ENCODE measurements at regions not wholly inside any gene's neighbourhood (a gene's known extent, or its start where the extent isn't known, plus 50 kb on each side); places are given as distances from the start of the nearest gene placed in this dataset.

- H3K4me2 ChIP-seq (ENCODE audit: low read length, poor library complexity, severe bottlenecking), result no peak overlapping the region
- no peak overlapping the region for H3K9ac ChIP-seq (ENCODE audit: low read length)
- H2BK15ac ChIP-seq (ENCODE audit: low read depth, poor library complexity, severe bottlenecking), result no peak overlapping the region
- H4K8ac ChIP-seq (ENCODE audit: low read length), result no peak overlapping the region
- 96% methylated on average over 10 of the region's 10 CpGs for WGBS
- no peak overlapping the region for H3K18ac ChIP-seq (ENCODE audit: low read depth in 1 of 2, low read length in 2 of 2)
- H3K27ac ChIP-seq (ENCODE audit: low read length, poor library complexity, severe bottlenecking), result no peak overlapping the region
- H2BK12ac ChIP-seq (ENCODE audit: low read length in 2 of 2), result no peak overlapping the region
- H3K79me1 ChIP-seq (replicated peaks; ENCODE audit: low read length, poor library complexity, severe bottlenecking), result no peaks in the 10 kb centered on the region
- no peaks in the 10 kb centered on the region for H3K36me3 ChIP-seq (ENCODE audit: control insufficient read depth in 1 of 2, insufficient read depth in 2 of 2, low read depth in 1 of 2, low read length in 2 of 2)
- H3K27me3 ChIP-seq (ENCODE audit: control insufficient read depth in 1 of 2, insufficient read depth in 1 of 2, low read length in 2 of 2), result peaks cover 6 to 13% of the 10 kb centered on the region in 2 experiments
- H3K4ac ChIP-seq (ENCODE audit: low read depth in 1 of 2, low read length in 2 of 2), result no peak overlapping the region
- no peak overlapping the region for H2BK5ac ChIP-seq (ENCODE audit: low read depth, low read length, poor library complexity, severe bottlenecking)
- no peak overlapping the region for H2AFZ ChIP-seq (ENCODE audit: low read depth, low read length)
- no peak overlapping the region for H3K23ac ChIP-seq (ENCODE audit: low read length in 2 of 2)
- no peak overlapping the region for H3K4me3 ChIP-seq (ENCODE audit: insufficient read depth in 1 of 2, low read depth in 1 of 2, low read length in 2 of 2)
- no peak overlapping the region for H2BK120ac ChIP-seq (ENCODE audit: low read depth, low read length)
- peaks cover 4% of the 10 kb centered on the region for H3K9me3 ChIP-seq (ENCODE audit: control insufficient read depth, low read length)
- H4K91ac ChIP-seq (ENCODE audit: low read length), result no peak overlapping the region
- H2AK5ac ChIP-seq (ENCODE audit: low read length, severe bottlenecking), result no peak overlapping the region
- no peaks in the 10 kb centered on the region for H3K4me1 ChIP-seq (ENCODE audit: control insufficient read depth, insufficient read depth, low read depth, low read length)
- DNase-seq, result no peak
- H3K14ac ChIP-seq (ENCODE audit: low read length in 2 of 2), result no peak overlapping the region
These were observed 66.3 kb downstream of the PTGR3 start for GRCh38 chr18:75142677-75143076.

DNA sequence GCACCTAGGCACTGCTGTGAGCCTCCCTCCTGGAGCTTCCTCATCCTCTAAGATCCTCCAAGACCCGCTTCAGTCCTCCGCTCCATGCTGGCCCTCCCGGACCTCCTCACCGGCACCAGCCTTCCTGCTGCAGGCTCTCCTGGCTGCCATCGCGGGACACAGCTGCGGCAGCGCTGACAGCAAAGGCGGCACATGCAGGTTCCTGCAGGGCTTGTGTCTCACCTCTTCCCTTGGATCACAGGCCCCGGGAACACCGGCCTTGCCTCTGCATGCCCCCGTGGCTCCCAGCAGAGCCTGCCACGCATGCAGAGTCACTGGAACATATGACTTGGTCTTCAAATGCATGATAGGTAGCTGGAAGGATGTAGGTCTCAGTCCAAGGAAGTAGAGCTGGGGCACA, 67.2 kb downstream of the PTGR3 start:
- H3K79me1 ChIP-seq (replicated peaks; ENCODE audit: low read length, poor library complexity, severe bottlenecking), result no peaks in the 10 kb centered on the region
- H3K27ac ChIP-seq (ENCODE audit: low read length, poor library complexity, severe bottlenecking), result no peak overlapping the region
- H3K4ac ChIP-seq (ENCODE audit: low read depth in 1 of 2, low read length in 2 of 2), result no peak overlapping the region
- H3K4me1 ChIP-seq (ENCODE audit: control insufficient read depth, insufficient read depth, low read depth, low read length), result no peaks in the 10 kb centered on the region
- no peak overlapping the region for H2BK120ac ChIP-seq (ENCODE audit: low read depth, low read length)
- no peak overlapping the region for H4K8ac ChIP-seq (ENCODE audit: low read length)
- H3K4me3 ChIP-seq (ENCODE audit: insufficient read depth in 1 of 2, low read depth in 1 of 2, low read length in 2 of 2), result no peak overlapping the region
- no peak overlapping the region for H3K23ac ChIP-seq (ENCODE audit: low read length in 2 of 2)
- peaks cover 6 to 13% of the 10 kb centered on the region in 2 experiments for H3K27me3 ChIP-seq (ENCODE audit: control insufficient read depth in 1 of 2, insufficient read depth in 1 of 2, low read length in 2 of 2)
- H3K4me2 ChIP-seq (ENCODE audit: low read length, poor library complexity, severe bottlenecking), result no peak overlapping the region
- H4K91ac ChIP-seq (ENCODE audit: low read length), result no peak overlapping the region
- H2BK5ac ChIP-seq (ENCODE audit: low read depth, low read length, poor library complexity, severe bottlenecking), result no peak overlapping the region
- WGBS, result 89% methylated on average over 13 of the region's 13 CpGs
- H3K9ac ChIP-seq (ENCODE audit: low read length), result no peak overlapping the region
- H3K14ac ChIP-seq (ENCODE audit: low read length in 2 of 2), result no peak overlapping the region
- no peak for DNase-seq
- no peak overlapping the region for H3K18ac ChIP-seq (ENCODE audit: low read depth in 1 of 2, low read length in 2 of 2)
- no peaks in the 10 kb centered on the region for H3K36me3 ChIP-seq (ENCODE audit: control insufficient read depth in 1 of 2, insufficient read depth in 2 of 2, low read depth in 1 of 2, low read length in 2 of 2)
- H2BK12ac ChIP-seq (ENCODE audit: low read length in 2 of 2), result no peak overlapping the region
- H3K9me3 ChIP-seq (ENCODE audit: control insufficient read depth, low read length), result no peaks in the 10 kb centered on the region
- H2AK5ac ChIP-seq (ENCODE audit: low read length, severe bottlenecking), result no peak overlapping the region
- H2BK15ac ChIP-seq (ENCODE audit: low read depth, poor library complexity, severe bottlenecking), result no peak overlapping the region
- H2AFZ ChIP-seq (ENCODE audit: low read depth, low read length), result no peak overlapping the region

DNA sequence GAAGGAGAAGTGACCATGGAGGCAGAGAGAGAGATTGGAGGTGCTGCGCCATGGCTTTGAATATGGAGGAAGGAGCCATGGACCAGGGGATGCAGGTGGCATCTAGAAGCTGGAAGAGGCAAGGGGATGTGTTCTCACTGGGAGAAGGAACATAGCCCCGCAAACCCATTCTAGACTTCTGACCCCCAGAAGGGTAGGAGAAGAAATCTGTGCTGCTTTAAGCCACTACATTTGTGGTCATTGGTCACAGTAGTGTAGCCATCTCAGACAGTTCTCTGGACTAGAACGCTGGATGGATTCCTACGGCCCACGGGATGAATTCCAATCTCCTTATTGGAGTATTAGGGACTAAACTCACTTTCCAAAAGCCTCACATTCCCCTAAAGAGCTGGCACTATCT, 67.8 kb downstream of the PTGR3 start:
- no peak overlapping the region for H3K18ac ChIP-seq (ENCODE audit: low read depth in 1 of 2, low read length in 2 of 2)
- DNase-seq, result no peak
- 90% methylated on average over 5 of the region's 5 CpGs for WGBS
- no peak overlapping the region for H4K8ac ChIP-seq (ENCODE audit: low read length)
- H3K14ac ChIP-seq (ENCODE audit: low read length in 2 of 2), result no peak overlapping the region
- H2AK5ac ChIP-seq (ENCODE audit: low read length, severe bottlenecking), result no peak overlapping the region
- H2BK5ac ChIP-seq (ENCODE audit: low read depth, low read length, poor library complexity, severe bottlenecking), result no peak overlapping the region
- H2AFZ ChIP-seq (ENCODE audit: low read depth, low read length), result no peak overlapping the region
- no peak overlapping the region for H3K27ac ChIP-seq (ENCODE audit: low read length, poor library complexity, severe bottlenecking)
- no peak overlapping the region for H2BK15ac ChIP-seq (ENCODE audit: low read depth, poor library complexity, severe bottlenecking)
- H2BK12ac ChIP-seq (ENCODE audit: low read length in 2 of 2), result no peak overlapping the region
- H3K9me3 ChIP-seq (ENCODE audit: control insufficient read depth, low read length), result no peaks in the 10 kb centered on the region
- no peaks in the 10 kb centered on the region for H3K36me3 ChIP-seq (ENCODE audit: control insufficient read depth in 1 of 2, insufficient read depth in 2 of 2, low read depth in 1 of 2, low read length in 2 of 2)
- H3K4me2 ChIP-seq (ENCODE audit: low read length, poor library complexity, severe bottlenecking), result no peak overlapping the region
- H3K27me3 ChIP-seq (ENCODE audit: control insufficient read depth in 1 of 2, insufficient read depth in 1 of 2, low read length in 2 of 2), result peaks cover 6 to 13% of the 10 kb centered on the region in 2 experiments
- H3K9ac ChIP-seq (ENCODE audit: low read length), result no peak overlapping the region
- H3K23ac ChIP-seq (ENCODE audit: low read length in 2 of 2), result no peak overlapping the region
- H3K4me3 ChIP-seq (ENCODE audit: insufficient read depth in 1 of 2, low read depth in 1 of 2, low read length in 2 of 2), result no peak overlapping the region
- H4K91ac ChIP-seq (ENCODE audit: low read length), result no peak overlapping the region
- H3K4me1 ChIP-seq (ENCODE audit: control insufficient read depth, insufficient read depth, low read depth, low read length), result no peaks in the 10 kb centered on the region
- H2BK120ac ChIP-seq (ENCODE audit: low read depth, low read length), result no peak overlapping the region
- no peak overlapping the region for H3K4ac ChIP-seq (ENCODE audit: low read depth in 1 of 2, low read length in 2 of 2)
- H3K79me1 ChIP-seq (replicated peaks; ENCODE audit: low read length, poor library complexity, severe bottlenecking), result no peaks in the 10 kb centered on the region

GRCh38 chr18:75140296-75140695, 68.6 kb downstream of the PTGR3 start:
- H3K79me1 ChIP-seq (replicated peaks; ENCODE audit: low read length, poor library complexity, severe bottlenecking), result no peaks in the 10 kb centered on the region
- no peak overlapping the region for H3K9ac ChIP-seq (ENCODE audit: low read length)
- H3K4me1 ChIP-seq (ENCODE audit: control insufficient read depth, insufficient read depth, low read depth, low read length), result no peaks in the 10 kb centered on the region
- 78% methylated on average over 5 of the region's 5 CpGs for WGBS
- H3K14ac ChIP-seq (ENCODE audit: low read length in 2 of 2), result no peak overlapping the region
- no peak overlapping the region for H3K27ac ChIP-seq (ENCODE audit: low read length, poor library complexity, severe bottlenecking)
- H3K4ac ChIP-seq (ENCODE audit: low read depth in 1 of 2, low read length in 2 of 2), result no peak overlapping the region
- H2BK15ac ChIP-seq (ENCODE audit: low read depth, poor library complexity, severe bottlenecking), result peak overlapping the region; percentile 28
- no peak overlapping the region for H2AK5ac ChIP-seq (ENCODE audit: low read length, severe bottlenecking)
- H4K8ac ChIP-seq (ENCODE audit: low read length), result no peak overlapping the region
- H3K18ac ChIP-seq (ENCODE audit: low read depth in 1 of 2, low read length in 2 of 2), result no peak overlapping the region
- no peak overlapping the region for H3K4me3 ChIP-seq (ENCODE audit: insufficient read depth in 1 of 2, low read depth in 1 of 2, low read length in 2 of 2)
- H3K27me3 ChIP-seq (ENCODE audit: control insufficient read depth in 1 of 2, insufficient read depth in 1 of 2, low read length in 2 of 2), result peaks cover 6 to 13% of the 10 kb centered on the region in 2 experiments
- no peak overlapping the region for H4K91ac ChIP-seq (ENCODE audit: low read length)
- no peaks in the 10 kb centered on the region for H3K36me3 ChIP-seq (ENCODE audit: control insufficient read depth in 1 of 2, insufficient read depth in 2 of 2, low read depth in 1 of 2, low read length in 2 of 2)
- H3K9me3 ChIP-seq (ENCODE audit: control insufficient read depth, low read length), result no peaks in the 10 kb centered on the region
- H3K4me2 ChIP-seq (ENCODE audit: low read length, poor library complexity, severe bottlenecking), result no peak overlapping the region
- DNase-seq, result no peak
- no peak overlapping the region for H3K23ac ChIP-seq (ENCODE audit: low read length in 2 of 2)
- H2AFZ ChIP-seq (ENCODE audit: low read depth, low read length), result no peak overlapping the region
- no peak overlapping the region for H2BK5ac ChIP-seq (ENCODE audit: low read depth, low read length, poor library complexity, severe bottlenecking)
- H2BK120ac ChIP-seq (ENCODE audit: low read depth, low read length), result no peak overlapping the region
- no peak overlapping the region for H2BK12ac ChIP-seq (ENCODE audit: low read length in 2 of 2)

All from mesenchymal stem cell (in vitro differentiated cells and primary cell).